NCI-H2227 treated with DMSO at 0.1 percent for 48 hours (cell line): ENCODE measurements at regions not wholly inside any gene's neighbourhood (a gene's known extent, or its start where the extent isn't known, plus 50 kb on each side); places are given as distances from the start of the nearest gene placed in this dataset.

Experiments used
- DNase-seq: peaks from one replicate; lab custom pipeline; 2025; lab: John Stamatoyannopoulos, UW

DNA sequence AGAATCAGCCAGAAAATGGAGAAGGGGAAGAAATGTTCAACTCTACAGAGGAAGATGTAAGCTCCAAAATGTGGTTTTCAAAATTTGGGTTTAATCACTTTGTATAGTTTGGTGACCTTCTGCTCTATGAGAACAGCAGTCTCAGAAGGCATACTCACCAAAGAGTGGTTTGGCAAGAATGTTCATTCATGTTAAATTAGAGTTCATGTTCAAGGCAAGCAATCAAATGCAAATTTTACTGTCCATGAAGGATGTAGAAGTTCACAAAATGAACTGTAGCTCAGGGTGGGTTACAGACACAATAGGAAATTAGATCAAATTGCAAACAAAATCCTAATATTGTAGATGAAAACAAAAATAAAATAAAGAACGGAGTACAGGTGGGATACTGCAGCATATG lies 606.7 kb upstream of the PCDH20 start:
- no peak for DNase-seq

DNA sequence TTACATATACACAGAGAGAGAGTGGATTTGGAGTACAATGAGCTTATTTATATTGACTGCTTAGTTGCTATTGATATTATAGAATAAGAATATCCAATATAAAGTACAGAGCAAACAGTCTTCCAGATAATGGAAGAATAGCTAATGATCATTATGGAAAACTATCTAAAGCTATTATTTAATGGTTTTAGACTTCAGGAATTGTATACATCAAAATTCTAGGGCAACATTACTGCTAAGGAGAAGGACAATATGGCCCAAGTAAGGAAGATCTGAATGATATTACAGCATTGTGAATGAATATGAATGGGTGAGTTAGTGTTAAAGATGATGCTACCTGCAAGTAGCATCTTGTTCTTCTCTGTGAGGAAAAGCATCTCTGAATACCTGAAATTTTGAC lies 604.2 kb upstream of the PCDH20 start:
- no peak for DNase-seq

- peak; percentile 41 for DNase-seq
Observed at GRCh38 chr13:62014299-62014698, 598.6 kb upstream of the PCDH20 start.

DNA sequence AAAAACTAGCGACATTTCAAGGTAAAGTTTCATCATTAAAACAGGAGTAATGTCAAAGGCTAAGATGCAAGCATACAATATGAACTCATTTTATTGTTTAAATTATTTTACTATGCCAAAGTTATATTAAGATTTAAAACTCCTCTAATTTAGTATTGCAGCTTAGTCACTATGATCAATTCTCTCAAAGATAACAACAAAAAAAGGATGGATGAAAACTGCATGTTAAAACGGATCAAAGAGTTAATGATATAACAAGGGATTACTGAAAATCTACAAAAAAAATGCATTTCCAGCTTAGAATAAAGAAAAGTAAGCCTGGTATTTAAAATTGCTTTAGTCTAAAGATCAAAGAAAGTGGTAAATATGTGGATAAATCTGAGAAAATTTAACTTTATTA lies 587.8 kb upstream of the PCDH20 start:
- DNase-seq, result no peak

GRCh38 chr13:61994174-61994573 lies 578.5 kb upstream of the PCDH20 start:
- DNase-seq, result no peak

- DNase-seq, result no peak
Observed at GRCh38 chr13:61989978-61990377, 574.3 kb upstream of the PCDH20 start.

GRCh38 chr13:61988810-61989209 lies 573.2 kb upstream of the PCDH20 start:
- DNase-seq, result no peak

- no peak for DNase-seq
Observed at GRCh38 chr13:61975001-61975400, 559.4 kb upstream of the PCDH20 start.

DNA sequence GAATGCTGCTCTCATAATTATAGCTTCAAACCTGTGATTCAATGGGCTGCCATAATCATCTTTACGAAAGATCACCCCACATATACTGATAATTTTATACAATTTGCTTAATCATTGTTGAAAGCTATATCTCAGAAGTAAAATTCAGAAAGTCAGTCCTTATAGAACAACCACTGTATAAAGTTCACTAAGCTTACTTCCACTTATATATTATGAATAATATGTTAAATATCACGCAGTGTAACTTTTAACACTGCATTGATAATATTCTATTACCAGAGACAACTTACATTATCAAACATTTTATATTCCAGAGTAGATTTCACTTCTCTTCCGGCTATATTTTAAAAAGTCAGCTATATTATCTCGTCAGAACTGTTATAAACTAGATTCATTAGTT lies 550.1 kb upstream of the PCDH20 start:
- DNase-seq, result no peak

DNA sequence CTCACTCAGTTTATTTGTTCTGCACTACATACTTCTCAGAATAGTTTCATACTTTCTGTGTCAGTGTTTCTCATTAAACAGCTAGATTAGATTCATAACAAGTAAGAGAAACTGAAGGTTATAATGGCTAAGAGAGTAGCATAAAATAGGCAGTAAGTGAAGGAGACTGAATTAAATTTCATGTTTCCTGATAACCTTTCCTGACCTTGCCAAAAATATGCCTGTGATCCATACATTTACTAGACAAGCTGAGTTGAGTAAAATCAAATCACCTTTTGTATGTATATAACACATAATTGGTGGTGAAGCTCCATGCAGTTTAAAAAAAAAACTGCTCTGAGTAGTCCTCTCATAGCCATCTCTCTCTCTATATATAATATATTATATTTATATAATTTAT lies 545.3 kb upstream of the PCDH20 start:
- DNase-seq, result no peak

DNA sequence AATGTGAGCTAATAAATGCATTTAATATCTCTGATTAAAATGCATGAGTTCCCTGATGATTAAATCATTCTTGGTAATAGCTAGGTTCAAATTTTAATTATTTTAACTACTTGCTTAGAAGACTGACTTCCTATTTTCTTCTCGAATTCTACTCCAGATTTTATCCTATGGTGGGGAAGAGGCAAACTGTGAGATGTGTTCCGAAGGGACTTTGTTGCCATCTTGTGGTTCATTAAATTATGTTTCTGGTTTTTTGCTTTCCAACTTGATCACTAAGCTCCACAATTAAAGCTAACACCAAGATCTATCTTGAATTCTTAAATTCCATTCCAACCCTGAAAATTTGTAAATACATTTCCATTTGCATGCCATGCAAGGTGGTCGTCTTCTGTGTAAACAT lies 538.4 kb upstream of the PCDH20 start:
- DNase-seq, result peak; percentile 3

DNA sequence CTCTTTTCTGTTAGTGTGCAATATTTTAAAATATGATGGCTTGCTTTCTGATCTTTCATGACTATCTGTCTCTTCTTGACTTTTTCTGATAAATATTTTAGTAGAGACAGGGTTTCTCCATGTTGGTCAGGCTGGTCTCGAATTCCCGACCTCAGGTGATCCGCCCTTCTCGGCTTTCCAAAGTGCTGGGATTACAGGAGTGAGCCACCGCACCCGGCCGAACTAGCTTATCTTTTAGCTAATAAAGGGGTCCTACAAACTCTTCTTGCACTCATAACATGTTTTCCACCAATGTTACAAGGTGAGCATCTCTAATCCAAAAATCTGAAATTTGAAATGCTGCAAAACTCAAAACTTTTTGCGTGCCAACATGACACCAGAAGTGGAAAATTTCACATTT lies 535.2 kb upstream of the PCDH20 start:
- no peak for DNase-seq

DNA sequence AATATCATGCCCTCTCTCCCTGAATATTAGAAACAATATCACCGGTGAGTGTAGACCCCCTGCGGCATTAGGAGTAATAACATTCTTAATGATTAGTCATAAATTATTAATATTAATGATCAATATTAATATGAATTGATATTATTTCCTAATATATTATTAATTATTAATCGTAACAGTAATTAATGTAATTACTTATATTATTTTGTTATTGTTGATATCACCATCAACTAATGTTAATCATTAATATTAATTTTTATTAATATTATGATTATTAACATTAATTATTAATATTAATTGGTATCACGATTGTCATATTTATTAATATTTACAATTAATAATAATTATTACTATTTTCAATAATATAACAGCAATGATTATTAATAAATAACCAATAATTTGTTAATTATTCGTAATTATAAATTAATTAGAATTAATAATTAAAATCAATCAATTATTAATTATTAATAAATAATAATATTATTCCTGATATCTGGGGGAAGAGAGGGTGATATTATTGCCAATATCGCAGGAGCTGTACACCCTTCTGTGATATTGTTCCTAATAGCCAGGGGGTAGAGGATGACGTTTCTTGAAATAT lies 528.8 kb upstream of the PCDH20 start:
- no peak for DNase-seq

- DNase-seq, result no peak
Observed at GRCh38 chr13:61935710-61936109, 520.1 kb upstream of the PCDH20 start.

DNA sequence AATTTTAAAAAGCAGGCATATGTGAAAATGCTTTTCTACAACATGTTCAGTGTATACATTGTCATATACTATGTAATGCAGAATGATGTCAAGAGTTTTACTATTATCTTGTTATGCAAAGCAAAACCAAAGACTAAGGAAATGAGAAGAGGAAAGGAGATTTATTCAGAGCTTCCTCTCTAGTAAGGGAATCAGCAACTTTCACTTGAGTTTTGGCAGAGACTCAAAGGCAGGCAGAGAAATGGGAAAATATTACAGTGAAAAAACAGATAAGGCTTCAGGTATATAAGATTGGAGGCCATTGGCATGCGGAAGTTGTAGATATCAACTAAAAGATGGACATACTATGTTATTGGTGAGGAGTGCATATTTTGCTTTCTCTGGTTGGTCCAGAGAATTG lies 512.0 kb upstream of the PCDH20 start:
- DNase-seq, result no peak

- no peak for DNase-seq
Observed at GRCh38 chr13:61918841-61919240, 503.2 kb upstream of the PCDH20 start.

GRCh38 chr13:61916483-61916882 lies 500.8 kb upstream of the PCDH20 start:
- no peak for DNase-seq

DNA sequence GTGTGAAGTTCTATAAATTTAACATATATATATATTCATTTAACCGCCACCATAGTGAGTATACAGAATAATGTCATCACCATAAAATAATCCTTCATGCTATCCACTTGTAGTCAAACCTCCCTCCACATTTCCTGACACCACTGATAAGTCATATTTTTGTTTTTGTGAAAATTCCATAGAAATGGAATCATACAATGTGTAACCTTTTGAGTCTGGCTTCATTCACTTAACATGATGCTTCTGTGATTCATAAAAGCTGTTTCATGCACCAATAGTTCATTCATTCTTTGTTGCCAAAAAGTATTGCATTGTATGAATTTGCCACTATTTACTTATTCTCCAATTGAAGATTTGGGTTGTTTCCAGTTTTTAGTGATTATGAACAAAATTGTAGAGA lies 497.5 kb upstream of the PCDH20 start:
- DNase-seq, result no peak

- no peak for DNase-seq
Observed at GRCh38 chr13:61908906-61909615, 493.4 kb upstream of the PCDH20 start.

DNA sequence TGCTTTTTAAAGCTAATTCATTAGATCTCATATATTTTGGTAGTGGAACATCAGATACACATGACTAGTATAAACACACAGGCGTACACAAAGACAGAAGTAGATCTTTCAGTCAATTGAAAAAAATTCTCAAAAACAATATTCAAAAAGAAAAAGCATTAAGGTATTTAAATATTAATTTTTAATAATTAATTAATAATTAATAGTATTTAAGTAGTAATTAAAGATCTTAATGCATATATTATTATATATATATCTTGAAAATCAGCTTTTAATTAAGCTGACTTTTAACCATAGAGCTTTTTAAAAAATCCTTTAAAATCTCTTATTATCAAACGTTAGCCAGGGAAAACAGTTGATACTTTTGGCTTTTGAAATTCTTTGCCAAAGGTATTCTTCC lies 489.4 kb upstream of the PCDH20 start:
- DNase-seq, result no peak

- no peak for DNase-seq
Observed at GRCh38 chr13:61901946-61902541, 486.4 kb upstream of the PCDH20 start.

GRCh38 chr13:61900033-61900432 lies 484.4 kb upstream of the PCDH20 start:
- no peak for DNase-seq

DNA sequence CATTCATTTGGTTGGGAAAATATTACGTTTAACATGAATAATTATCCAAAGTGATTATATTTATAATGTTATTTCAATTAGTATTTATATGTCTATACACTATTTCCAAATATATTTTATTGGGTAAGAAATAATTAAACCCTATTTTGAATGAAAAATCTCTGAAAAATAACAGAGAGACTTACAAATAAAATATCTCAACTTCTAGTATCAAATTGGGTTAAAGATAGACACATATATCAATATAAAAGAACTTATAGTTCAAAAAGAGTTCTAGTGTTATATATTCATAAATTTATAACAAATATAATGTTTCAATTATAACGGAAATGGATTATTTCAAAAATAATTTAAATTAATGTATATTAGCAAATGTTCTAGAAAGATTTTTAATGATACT lies 482.6 kb upstream of the PCDH20 start:
- DNase-seq, result no peak

DNA sequence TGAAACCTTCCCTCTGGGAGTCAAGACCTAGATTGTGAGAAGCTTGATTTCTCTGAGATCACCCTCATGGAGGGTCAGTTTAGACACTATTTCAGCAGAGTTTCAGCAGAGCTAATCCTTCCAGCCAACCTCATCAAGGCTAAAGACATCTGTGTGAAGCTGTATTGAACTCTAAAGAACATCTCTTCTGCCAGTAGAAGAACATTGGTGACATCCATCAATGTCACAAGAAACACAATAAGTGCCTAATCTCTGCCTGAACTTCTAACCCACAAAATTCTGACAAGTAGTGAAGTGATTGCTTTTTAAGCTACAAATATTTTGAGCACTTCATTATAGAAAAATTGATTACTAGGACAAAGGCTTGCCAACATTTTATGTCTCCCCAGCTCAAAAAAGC lies 475.8 kb upstream of the PCDH20 start:
- no peak for DNase-seq
